Prostate gland (tissue), 2 donors: ENCODE measurements at regions not wholly inside any gene's neighbourhood (a gene's known extent, or its start where the extent isn't known, plus 50 kb on each side); places are given as distances from the start of the nearest gene placed in this dataset.
A peak's percentile ranks its signal among the peaks of the same experiment; 100 is the strongest.

ENCODE experiments used
- DNase-seq: peaks from one replicate; pipeline ENCODE4 v3.0.0-alpha.2; 2019; ENCODE audit warnings: low spot score
- H3K27ac ChIP-seq, 2 donors: fragments of 200-600 bp; sonication (generic); 2 replicates each; pipeline ENCODE4 v1.5.1; 2017 to 2019
- H3K27me3 ChIP-seq: fragments of 200-600 bp; sonication (generic); replicated peaks from 2 replicates; pipeline ENCODE4 v1.5.1; 2019; ENCODE audit not compliant: insufficient read depth
- H3K36me3 ChIP-seq, 2 donors: fragments of 200-600 bp; sonication (generic); 1 replicate in 1 of 2; 2 replicates in 1 of 2; pipeline versions ENCODE4 v1.5.1 to v1.8.1; 2017 to 2019
- H3K4me1 ChIP-seq: fragments of 200-600 bp; sonication (generic); replicated peaks from 2 replicates; pipeline ENCODE4 v1.5.1; 2019
- H3K4me3 ChIP-seq, 2 donors: fragments of 200-600 bp; sonication (generic); 2 replicates each; pipeline ENCODE4 v1.5.1; 2017 to 2019
- H3K9me3 ChIP-seq: fragments of 200-600 bp; sonication (generic); 2 replicates; pipeline ENCODE4 v1.5.1; 2017
- CTCF ChIP-seq, 4 experiments: fragments of 200-600 bp in 2 of 4; fragments of 450-650 bp in 2 of 4; sonication (generic) in 2 of 4; IDR thresholded peaks; 1 replicate in 3 of 4; 2 replicates in 1 of 4; pipeline ENCODE4 v1.5.1; 2016 to 2019; ENCODE audit warnings: antibody characterized with exemption in 4 of 4, mild to moderate bottlenecking in 2 of 4, moderate library complexity in 2 of 4
- POLR2A ChIP-seq: fragments of 450-650 bp; IDR thresholded peaks from one replicate; pipeline ENCODE4 v1.6.1; 2016; ENCODE audit warnings: antibody characterized with exemption, mild to moderate bottlenecking
- POLR2AphosphoS5 ChIP-seq: sonication (generic); formaldehyde crosslinking; IDR thresholded peaks from one replicate; pipeline ENCODE4 v1.6.1; 2017; ENCODE audit warnings: antibody characterized with exemption
- WGBS: methylation state at CpG from one replicate; pipeline ENCODE4 v1.1.5; 2018; 5-methylcytosine and 5-hydroxymethylcytosine counted together
- intact Hi-C: fragments of 100-400 bp; cut with DNase I; formaldehyde crosslinking; loops from one replicate; pipeline ENCODE4 v1.14.2; 2022

GRCh38 chr2:42961385-42961811 lies 169.0 kb upstream of the HAAO start:
- Histone ChIP-seq H3K4me1 (peaks cover 15% of the 10 kb centered on the region), H3K4me3 (no peak overlapping the region), H3K9me3 (no peaks in the 10 kb centered on the region), H3K27ac (peak overlapping the region; percentile 58 to 72), H3K36me3 (no peaks in the 10 kb centered on the region), H3K27me3 (no peaks in the 10 kb centered on the region)
- no peak for TF ChIP-seq CTCF (IDR thresholded peaks at IDR 0.05)
- no peak for TF ChIP-seq POLR2A
- TF ChIP-seq POLR2AphosphoS5, result peak; percentile 30
- 42% methylated on average over 15 of the region's 15 CpGs for WGBS
- no peak for DNase-seq
- intact Hi-C loops, result loop anchor here (5.0 kb wide), 1 partner anchor 266 kb away; the partner anchor contains the start of gene ZFP36L2

- Histone ChIP-seq H3K36me3 (no peaks in the 10 kb centered on the region), H3K9me3 (no peaks in the 10 kb centered on the region), H3K27ac (peak overlapping the region; percentile 58 to 72), H3K4me1 (peaks cover 15% of the 10 kb centered on the region), H3K27me3 (no peaks in the 10 kb centered on the region), H3K4me3 (no peak overlapping the region)
- no peak for DNase-seq
- 74% methylated on average over 6 of the region's 6 CpGs for WGBS
- no peak for TF ChIP-seq POLR2AphosphoS5
- TF ChIP-seq POLR2A, result no peak
- TF ChIP-seq CTCF (IDR thresholded peaks at IDR 0.05), result no peak
- intact Hi-C loops, result loop anchor here (5.0 kb wide), 1 partner anchor 266 kb away; the partner anchor contains the start of gene ZFP36L2
These were observed 168.4 kb upstream of the HAAO start for GRCh38 chr2:42960842-42961180.

GRCh38 chr2:42960002-42960841 lies 167.8 kb upstream of the HAAO start:
- H3K4me3 ChIP-seq, result no peak overlapping the region
- H3K27me3 ChIP-seq, result no peaks in the 10 kb centered on the region
- peaks cover 15% of the 10 kb centered on the region for H3K4me1 ChIP-seq
- WGBS, result 64% methylated on average over 10 of the region's 10 CpGs
- intact Hi-C loops, result loop anchor here (5.0 kb wide), 1 partner anchor 267 kb away; the partner anchor contains the start of gene ZFP36L2
- no peak for DNase-seq
- no peak for TF ChIP-seq CTCF (IDR thresholded peaks at IDR 0.05)
- TF ChIP-seq POLR2A, result no peak
- TF ChIP-seq POLR2AphosphoS5, result no peak
- no peaks in the 10 kb centered on the region for H3K9me3 ChIP-seq
- H3K36me3 ChIP-seq, result no peaks in the 10 kb centered on the region
- H3K27ac ChIP-seq, result peak overlapping the region; percentile 58 to 72

- H3K9me3 ChIP-seq, result no peaks in the 10 kb centered on the region
- intact Hi-C loops, result loop anchor here (5.0 kb wide), 1 partner anchor 268 kb away; the partner anchor contains the start of gene ZFP36L2
- peaks cover 15% of the 10 kb centered on the region for H3K4me1 ChIP-seq
- DNase-seq, result no peak
- no peak overlapping the region for H3K4me3 ChIP-seq
- H3K27ac ChIP-seq, result peak overlapping the region; percentile 58 to 67
- no peaks in the 10 kb centered on the region for H3K36me3 ChIP-seq
- 18% methylated on average over 8 of the region's 8 CpGs for WGBS
- TF ChIP-seq POLR2A, result no peak
- peak; percentile 10 for TF ChIP-seq POLR2AphosphoS5
- no peaks in the 10 kb centered on the region for H3K27me3 ChIP-seq
These were observed 167.0 kb upstream of the HAAO start for GRCh38 chr2:42959234-42960001.

GRCh38 chr2:42958741-42959233 lies 166.4 kb upstream of the HAAO start:
- H3K4me3 ChIP-seq, result no peak overlapping the region
- DNase-seq, result no peak
- peaks cover 15% of the 10 kb centered on the region for H3K4me1 ChIP-seq
- intact Hi-C loops, result no loop called here
- WGBS, result 82% methylated on average over 10 of the region's 10 CpGs
- peak overlapping the region; percentile 58 to 67 for H3K27ac ChIP-seq
- H3K27me3 ChIP-seq, result no peaks in the 10 kb centered on the region
- TF ChIP-seq CTCF (IDR thresholded peaks at IDR 0.05) (no peak), POLR2A (no peak), POLR2AphosphoS5 (no peak)
- no peaks in the 10 kb centered on the region for H3K9me3 ChIP-seq
- H3K36me3 ChIP-seq, result no peaks in the 10 kb centered on the region
